ENCODE measurements at regions not wholly inside any gene's neighbourhood (a gene's known extent, or its start where the extent isn't known, plus 50 kb on each side); places are given as distances from the start of the nearest gene placed in this dataset.

DNA sequence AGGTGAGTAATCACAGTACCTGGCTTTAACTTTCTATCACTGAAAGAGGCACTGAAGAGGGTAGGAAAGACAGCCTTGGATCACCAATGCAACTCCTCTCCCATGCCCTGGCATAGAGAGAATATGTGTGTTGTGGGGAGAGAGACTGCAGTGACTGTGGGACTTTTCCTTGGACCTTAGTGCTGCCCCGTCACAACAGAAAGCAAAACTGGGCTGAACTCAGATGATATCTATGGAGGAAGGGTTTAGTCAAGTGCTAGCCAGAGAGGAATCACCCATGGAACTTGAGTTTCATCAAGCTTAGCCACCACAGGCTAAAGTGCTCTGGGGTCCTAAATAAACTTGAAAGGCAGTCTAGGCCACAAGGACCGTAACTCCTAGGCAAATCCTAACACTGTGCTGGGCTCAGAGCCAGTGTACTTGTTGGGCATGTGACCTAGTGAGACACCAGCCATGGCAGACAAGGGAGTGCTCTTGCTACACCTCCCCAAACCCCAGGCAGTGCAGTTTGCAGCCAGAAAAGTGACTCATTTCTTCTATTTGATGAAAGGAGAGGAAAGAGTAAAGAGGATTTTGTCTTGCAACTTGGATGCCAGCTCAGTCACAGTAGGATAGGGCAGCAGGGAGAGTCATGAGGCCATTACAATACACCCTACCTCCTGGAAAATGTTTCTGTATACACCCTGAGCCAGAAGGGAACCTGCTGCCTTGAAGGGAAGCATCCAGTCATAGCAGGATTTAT is 105.8 kb upstream of the SPOPL start:
- TF ChIP-seq, protein P1, sequence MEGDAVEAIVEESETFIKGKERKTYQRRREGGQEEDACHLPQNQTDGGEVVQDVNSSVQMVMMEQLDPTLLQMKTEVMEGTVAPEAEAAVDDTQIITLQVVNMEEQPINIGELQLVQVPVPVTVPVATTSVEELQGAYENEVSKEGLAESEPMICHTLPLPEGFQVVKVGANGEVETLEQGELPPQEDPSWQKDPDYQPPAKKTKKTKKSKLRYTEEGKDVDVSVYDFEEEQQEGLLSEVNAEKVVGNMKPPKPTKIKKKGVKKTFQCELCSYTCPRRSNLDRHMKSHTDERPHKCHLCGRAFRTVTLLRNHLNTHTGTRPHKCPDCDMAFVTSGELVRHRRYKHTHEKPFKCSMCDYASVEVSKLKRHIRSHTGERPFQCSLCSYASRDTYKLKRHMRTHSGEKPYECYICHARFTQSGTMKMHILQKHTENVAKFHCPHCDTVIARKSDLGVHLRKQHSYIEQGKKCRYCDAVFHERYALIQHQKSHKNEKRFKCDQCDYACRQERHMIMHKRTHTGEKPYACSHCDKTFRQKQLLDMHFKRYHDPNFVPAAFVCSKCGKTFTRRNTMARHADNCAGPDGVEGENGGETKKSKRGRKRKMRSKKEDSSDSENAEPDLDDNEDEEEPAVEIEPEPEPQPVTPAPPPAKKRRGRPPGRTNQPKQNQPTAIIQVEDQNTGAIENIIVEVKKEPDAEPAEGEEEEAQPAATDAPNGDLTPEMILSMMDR (IDR thresholded peaks at IDR 0.05): no peak
- no peak for TF ChIP-seq POLR2A (IDR thresholded peaks at IDR 0.05)

All from breast epithelium (tissue), 3 donors.